ENCODE measurements at regions not wholly inside any gene's neighbourhood (a gene's known extent, or its start where the extent isn't known, plus 50 kb on each side); places are given as distances from the start of the nearest gene placed in this dataset.

DNA sequence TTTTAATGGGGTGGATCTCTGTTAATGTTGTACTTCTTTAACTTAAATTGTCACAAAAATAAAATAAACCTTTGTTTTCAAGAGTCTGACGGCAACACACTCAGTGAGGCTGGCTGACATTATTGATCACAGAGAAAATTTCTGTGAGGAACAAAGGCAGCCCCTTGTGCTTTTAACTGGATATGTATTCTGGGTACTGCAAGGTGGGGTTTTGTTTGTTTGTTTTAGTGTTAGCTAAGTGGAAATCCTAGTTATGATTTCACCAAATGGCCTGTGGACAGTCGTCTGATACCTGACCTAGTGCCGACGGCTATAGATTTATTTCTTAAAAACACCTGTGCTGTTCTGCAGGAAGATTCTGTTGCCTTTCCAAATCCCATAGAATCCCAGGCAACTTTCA lies 1329.5 kb upstream of the ZEB2 start (continued):
- TF ChIP-seq, protein P1, sequence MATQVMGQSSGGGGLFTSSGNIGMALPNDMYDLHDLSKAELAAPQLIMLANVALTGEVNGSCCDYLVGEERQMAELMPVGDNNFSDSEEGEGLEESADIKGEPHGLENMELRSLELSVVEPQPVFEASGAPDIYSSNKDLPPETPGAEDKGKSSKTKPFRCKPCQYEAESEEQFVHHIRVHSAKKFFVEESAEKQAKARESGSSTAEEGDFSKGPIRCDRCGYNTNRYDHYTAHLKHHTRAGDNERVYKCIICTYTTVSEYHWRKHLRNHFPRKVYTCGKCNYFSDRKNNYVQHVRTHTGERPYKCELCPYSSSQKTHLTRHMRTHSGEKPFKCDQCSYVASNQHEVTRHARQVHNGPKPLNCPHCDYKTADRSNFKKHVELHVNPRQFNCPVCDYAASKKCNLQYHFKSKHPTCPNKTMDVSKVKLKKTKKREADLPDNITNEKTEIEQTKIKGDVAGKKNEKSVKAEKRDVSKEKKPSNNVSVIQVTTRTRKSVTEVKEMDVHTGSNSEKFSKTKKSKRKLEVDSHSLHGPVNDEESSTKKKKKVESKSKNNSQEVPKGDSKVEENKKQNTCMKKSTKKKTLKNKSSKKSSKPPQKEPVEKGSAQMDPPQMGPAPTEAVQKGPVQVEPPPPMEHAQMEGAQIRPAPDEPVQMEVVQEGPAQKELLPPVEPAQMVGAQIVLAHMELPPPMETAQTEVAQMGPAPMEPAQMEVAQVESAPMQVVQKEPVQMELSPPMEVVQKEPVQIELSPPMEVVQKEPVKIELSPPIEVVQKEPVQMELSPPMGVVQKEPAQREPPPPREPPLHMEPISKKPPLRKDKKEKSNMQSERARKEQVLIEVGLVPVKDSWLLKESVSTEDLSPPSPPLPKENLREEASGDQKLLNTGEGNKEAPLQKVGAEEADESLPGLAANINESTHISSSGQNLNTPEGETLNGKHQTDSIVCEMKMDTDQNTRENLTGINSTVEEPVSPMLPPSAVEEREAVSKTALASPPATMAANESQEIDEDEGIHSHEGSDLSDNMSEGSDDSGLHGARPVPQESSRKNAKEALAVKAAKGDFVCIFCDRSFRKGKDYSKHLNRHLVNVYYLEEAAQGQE (IDR thresholded peaks at IDR 0.05; ENCODE audit: unreplicated experiment): no peak
- TF ChIP-seq NANOG (IDR thresholded peaks at IDR 0.05; ENCODE audit: borderline replicate concordance) (no peak), ZNF114 (CRISPR knock-in tag; IDR thresholded peaks at IDR 0.05) (no peak), CREB1 (CRISPR knock-in tag; IDR thresholded peaks at IDR 0.05; ENCODE audit: low read depth) (no peak), ZNF331 (CRISPR knock-in tag; IDR thresholded peaks at IDR 0.05; ENCODE audit: low read depth) (no peak)

DNA sequence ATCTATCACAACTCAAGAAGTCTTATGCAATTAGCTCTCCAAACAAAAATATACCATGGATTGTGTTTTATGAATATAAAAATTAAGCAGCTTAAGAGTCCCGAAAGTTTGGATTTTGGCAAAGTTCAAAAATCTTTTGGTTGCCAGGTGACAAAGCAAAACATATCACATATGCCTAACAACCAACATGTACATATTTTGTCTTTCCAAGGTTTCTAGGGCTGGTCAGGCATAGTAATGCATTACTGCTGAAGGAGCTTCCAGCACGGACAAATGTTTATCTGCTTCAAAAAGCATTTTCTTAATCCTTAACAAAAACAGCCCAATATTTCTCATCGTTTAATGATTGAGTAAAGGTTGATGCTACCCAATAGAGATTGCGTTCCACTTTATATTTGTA lies 1327.1 kb upstream of the ZEB2 start:
- H3K36me3 Mint-ChIP-seq (ENCODE audit: low read depth): no peaks in the 10 kb centered on the region
- Histone ChIP-seq H4K20me1 (replicated peaks; ENCODE audit: insufficient read depth) (no peaks in the 10 kb centered on the region), H3K4me1 (ENCODE audit: insufficient read depth) (no peaks in the 10 kb centered on the region), H3K36me3 (ENCODE audit: insufficient read depth) (no peaks in the 10 kb centered on the region), H3K79me2 (replicated peaks; ENCODE audit: insufficient read depth) (no peaks in the 10 kb centered on the region), H3K4me3 (no peak overlapping the region), H3K4me2 (no peak overlapping the region), H3K27ac (ENCODE audit: low read depth) (no peak overlapping the region), H2AFZ (no peak overlapping the region), H3K27me3 (ENCODE audit: insufficient read depth) (no peaks in the 10 kb centered on the region), H3K9me2 (ENCODE audit: insufficient read depth) (no peaks in the 10 kb centered on the region), H3F3A (replicated peaks; ENCODE audit: low read depth) (no peaks in the 10 kb centered on the region)
- no peak for ATAC-seq
- H3K9me3 Mint-ChIP-seq: no peaks in the 10 kb centered on the region
- TF ChIP-seq EZH2phosphoT487 (IDR thresholded peaks at IDR 0.05; ENCODE audit: unreplicated experiment) (no peak), STAT1 (IDR thresholded peaks at IDR 0.05; ENCODE audit: unreplicated experiment) (no peak), ZNF331 (CRISPR knock-in tag; IDR thresholded peaks at IDR 0.05; ENCODE audit: low read depth) (no peak), ZNF114 (CRISPR knock-in tag; IDR thresholded peaks at IDR 0.05) (no peak)
- H3K4me1 Mint-ChIP-seq: no peaks in the 10 kb centered on the region
- no peaks in the 10 kb centered on the region for H3K27me3 Mint-ChIP-seq (ENCODE audit: insufficient read depth, low read depth, poor library complexity)
- no peak overlapping the region for H3K4me3 Mint-ChIP-seq
- DNase-seq (ENCODE audit: low spot score): no peak
- H3K27ac Mint-ChIP-seq: no peak overlapping the region

DNA sequence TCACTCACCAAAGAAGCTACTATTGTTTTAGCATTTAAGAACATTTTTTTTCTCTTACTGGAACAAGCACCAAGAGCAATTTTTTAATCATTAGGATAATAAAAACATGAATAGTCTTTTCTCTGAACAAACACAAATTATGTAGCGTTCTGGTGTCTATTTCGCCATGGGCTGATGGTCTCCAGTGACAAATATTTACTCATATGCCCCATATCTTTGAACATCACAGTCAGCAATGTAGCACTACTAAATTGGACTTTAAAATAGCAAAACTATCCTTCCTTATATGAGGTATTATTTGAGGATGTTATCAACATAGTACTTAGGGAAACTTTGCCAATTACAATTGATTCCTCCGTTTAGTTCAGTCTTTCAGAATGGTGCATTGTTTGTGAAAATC lies 1326.0 kb upstream of the ZEB2 start:
- Histone ChIP-seq H2AFZ (no peak overlapping the region), H3K4me3 (no peak overlapping the region), H3K9me2 (ENCODE audit: insufficient read depth) (no peaks in the 10 kb centered on the region), H3K27me3 (ENCODE audit: insufficient read depth) (no peaks in the 10 kb centered on the region), H3K79me2 (replicated peaks; ENCODE audit: insufficient read depth) (no peaks in the 10 kb centered on the region), H3K36me3 (ENCODE audit: insufficient read depth) (no peaks in the 10 kb centered on the region), H3K4me1 (ENCODE audit: insufficient read depth) (no peaks in the 10 kb centered on the region), H3F3A (replicated peaks; ENCODE audit: low read depth) (no peaks in the 10 kb centered on the region), H4K20me1 (replicated peaks; ENCODE audit: insufficient read depth) (no peaks in the 10 kb centered on the region), H3K4me2 (no peak overlapping the region), H3K27ac (ENCODE audit: low read depth) (no peak overlapping the region)
- H3K27ac Mint-ChIP-seq: no peak overlapping the region
- no peak overlapping the region for H3K4me3 Mint-ChIP-seq
- H3K9me3 Mint-ChIP-seq: no peaks in the 10 kb centered on the region
- no peaks in the 10 kb centered on the region for H3K4me1 Mint-ChIP-seq
- DNase-seq (ENCODE audit: low spot score) (no peak), ATAC-seq (no peak)
- no peaks in the 10 kb centered on the region for H3K36me3 Mint-ChIP-seq (ENCODE audit: low read depth)
- no peaks in the 10 kb centered on the region for H3K27me3 Mint-ChIP-seq (ENCODE audit: insufficient read depth, low read depth, poor library complexity)
- TF ChIP-seq, protein P2, sequence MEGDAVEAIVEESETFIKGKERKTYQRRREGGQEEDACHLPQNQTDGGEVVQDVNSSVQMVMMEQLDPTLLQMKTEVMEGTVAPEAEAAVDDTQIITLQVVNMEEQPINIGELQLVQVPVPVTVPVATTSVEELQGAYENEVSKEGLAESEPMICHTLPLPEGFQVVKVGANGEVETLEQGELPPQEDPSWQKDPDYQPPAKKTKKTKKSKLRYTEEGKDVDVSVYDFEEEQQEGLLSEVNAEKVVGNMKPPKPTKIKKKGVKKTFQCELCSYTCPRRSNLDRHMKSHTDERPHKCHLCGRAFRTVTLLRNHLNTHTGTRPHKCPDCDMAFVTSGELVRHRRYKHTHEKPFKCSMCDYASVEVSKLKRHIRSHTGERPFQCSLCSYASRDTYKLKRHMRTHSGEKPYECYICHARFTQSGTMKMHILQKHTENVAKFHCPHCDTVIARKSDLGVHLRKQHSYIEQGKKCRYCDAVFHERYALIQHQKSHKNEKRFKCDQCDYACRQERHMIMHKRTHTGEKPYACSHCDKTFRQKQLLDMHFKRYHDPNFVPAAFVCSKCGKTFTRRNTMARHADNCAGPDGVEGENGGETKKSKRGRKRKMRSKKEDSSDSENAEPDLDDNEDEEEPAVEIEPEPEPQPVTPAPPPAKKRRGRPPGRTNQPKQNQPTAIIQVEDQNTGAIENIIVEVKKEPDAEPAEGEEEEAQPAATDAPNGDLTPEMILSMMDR (conservative IDR thresholded peaks at IDR 0.05; ENCODE audit: low read depth in 2 of 2): no peak
- TF ChIP-seq ZNF331 (CRISPR knock-in tag; IDR thresholded peaks at IDR 0.05; ENCODE audit: low read depth) (no peak), ZNF114 (CRISPR knock-in tag; IDR thresholded peaks at IDR 0.05) (no peak), NANOG (IDR thresholded peaks at IDR 0.05; ENCODE audit: borderline replicate concordance) (no peak), JUNB (IDR thresholded peaks at IDR 0.05; ENCODE audit: unreplicated experiment) (no peak), CREB1 (CRISPR knock-in tag; IDR thresholded peaks at IDR 0.05; ENCODE audit: low read depth) (no peak), EZH2 (IDR thresholded peaks at IDR 0.05; ENCODE audit: low read depth, unreplicated experiment) (no peak), POLR2AphosphoS5 (IDR thresholded peaks at IDR 0.05; ENCODE audit: low read depth) (no peak)

Measured in GM23338 (cell line).